ENCODE measurements at regions not wholly inside any gene's neighbourhood (a gene's known extent, or its start where the extent isn't known, plus 50 kb on each side); places are given as distances from the start of the nearest gene placed in this dataset.
"Not testable (repeated sequence)": the region's sequence is repeated elsewhere in the genome, so short reads cannot be mapped to it uniquely, and the experiment has no call there.

DNA sequence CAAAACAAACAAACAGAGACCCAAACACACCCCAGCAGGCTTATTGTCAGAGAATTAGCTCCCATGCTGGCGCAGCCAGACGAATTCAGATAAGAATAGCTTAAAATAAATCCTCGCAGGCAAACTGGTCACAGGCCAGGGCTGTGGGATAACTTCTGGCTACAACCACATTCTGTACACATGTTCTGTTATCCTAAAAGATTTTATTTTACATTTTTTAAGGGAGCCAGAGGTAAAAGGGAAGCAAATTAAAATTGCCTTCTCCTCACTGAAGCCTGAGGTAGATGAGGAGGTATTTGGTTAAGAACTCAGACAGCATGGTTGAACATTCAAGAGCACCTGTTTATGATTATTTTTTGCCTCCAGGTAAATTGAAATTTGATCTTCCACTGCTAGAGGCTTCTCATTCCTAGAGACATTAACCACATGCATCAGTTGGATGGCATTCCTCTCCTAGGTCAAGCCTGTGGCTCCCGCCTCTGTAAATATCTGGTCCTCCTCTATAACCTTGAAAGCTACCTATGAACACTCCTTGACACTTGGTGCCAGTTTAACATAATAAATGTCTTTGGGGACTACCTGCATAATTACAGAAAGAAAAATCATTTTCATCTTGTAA, 190.3 kb downstream of the SATB1 start:
- DNase-seq: no peak

DNA sequence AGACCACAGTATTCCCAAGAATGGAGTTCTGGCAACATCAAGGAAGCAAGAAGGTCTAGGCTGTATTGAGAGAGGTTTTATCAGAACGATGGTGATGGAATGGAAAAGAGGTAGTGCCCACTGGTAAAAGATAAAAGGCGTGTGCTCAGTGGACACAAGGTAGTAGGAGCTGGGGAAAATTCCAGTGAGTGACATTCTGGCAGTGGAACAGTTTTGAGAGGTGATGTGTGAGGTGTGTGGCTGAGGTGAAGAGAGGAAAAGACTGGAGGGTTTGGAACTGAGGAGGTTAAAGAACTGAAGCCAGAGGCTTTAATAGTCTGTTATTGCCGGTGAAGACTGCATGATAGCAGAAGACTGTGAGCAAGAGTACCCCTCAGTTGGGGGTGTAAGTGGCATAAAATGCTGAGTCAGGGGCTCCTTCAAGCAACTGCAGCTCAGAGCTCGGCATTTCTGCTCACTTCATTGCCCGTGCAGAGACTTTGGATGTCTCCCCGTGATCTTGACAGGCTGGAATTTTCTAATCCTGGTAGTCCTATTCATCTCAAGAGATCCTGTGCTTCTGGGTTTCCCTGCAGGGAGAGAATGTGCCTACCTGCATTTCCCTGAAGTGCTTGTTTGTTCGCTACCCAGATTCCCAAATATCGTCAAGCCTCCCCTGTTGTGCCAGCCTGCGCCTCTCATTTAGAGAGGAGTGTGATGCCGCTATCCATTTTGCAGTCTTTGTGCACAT, 191.0 kb downstream of the SATB1 start:
- no peak for DNase-seq

DNA sequence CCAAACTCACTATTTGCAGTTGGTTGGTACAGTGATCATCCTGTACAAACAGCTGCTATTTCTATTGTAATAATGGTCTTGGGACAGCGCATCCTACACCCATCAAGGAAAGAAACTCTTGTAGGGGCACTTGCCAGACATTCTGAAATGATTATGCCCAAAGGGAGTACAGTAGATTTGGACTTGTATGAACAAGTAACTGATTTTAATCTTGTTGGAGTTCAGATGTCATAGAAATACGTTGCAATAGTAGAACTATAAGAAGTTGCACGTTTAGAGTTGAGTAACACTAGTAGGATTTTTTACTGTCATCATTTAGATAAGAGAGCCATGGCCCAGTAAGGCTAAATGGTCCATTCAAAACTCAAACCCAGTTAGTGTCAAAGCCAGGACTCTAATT, 192.8 kb downstream of the SATB1 start:
- DNase-seq: no peak

DNA sequence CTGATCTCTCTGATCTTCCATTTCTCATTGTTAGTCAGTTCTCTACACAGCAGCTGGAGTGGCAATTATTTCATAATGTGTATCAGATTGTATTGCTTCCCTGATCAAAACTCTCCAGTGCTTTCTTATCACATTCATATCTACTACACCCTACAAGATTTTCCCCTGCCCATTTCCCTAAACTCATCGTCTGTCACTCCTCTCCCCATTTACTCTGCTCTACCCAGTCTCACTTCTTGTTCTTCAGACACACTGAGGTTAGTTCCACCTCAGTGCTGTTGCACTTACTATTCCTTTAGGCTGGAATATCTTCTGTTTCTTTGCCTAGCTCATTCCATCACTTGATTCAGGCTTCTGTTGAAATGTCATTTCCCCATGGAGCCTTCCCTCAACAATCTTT, 197.1 kb downstream of the SATB1 start:
- DNase-seq: no peak

DNA sequence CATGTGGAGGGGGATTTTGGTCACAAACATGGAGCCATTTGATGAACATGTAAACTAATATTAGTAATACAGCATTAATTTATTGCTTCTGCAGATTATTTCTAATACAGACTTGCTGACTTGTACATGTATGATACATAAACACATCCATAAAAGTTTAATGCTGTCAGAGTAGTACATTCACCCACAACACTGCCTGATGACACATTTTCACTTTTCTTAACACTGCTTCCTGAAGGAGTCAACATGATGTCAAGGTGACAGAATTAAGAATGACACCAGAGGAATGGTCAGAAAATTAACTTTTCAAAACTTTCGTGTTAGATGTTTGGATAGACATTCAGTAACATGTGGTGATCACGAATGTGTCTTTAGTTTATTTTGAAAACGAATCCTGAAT, 199.4 kb downstream of the SATB1 start:
- DNase-seq: no peak

DNA sequence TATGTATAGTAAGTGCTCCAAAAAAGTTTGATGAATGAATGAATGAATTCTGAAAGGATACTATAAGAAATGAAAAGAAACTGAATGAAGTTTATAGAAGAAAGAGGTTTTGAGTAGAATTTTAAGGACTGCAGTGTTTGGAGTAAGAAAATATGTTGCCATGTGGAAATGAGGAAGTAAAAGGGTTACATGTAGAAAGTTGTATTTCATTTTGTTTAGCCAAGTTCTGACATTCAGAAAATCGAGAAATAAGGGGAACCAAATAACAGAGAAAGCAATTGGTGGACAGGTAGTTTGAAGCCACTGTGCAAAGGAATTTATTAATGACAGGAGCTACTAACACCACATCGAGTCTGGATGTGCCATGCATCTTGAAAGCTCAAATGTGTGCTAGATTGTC, 200.7 kb downstream of the SATB1 start:
- no peak for DNase-seq

DNA sequence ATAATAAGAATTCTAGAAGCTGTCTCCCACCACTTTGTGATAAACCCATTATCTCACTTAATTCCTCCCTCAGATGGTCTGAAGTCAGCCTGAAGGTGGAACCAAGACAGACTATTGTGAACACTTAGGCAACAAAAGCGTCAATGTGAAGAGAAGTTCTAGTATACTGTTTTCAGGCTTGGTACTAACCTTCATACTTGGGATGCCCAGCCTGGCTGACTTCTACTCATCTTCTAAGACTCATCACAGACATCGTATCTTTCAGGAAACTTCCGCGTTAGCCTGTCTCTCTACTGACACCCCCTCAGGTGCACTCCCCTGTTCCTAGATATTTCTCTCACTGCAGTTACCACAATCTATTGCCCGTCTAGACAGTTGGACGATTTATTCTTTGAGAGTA, 201.2 kb downstream of the SATB1 start:
- no peak for DNase-seq

DNA sequence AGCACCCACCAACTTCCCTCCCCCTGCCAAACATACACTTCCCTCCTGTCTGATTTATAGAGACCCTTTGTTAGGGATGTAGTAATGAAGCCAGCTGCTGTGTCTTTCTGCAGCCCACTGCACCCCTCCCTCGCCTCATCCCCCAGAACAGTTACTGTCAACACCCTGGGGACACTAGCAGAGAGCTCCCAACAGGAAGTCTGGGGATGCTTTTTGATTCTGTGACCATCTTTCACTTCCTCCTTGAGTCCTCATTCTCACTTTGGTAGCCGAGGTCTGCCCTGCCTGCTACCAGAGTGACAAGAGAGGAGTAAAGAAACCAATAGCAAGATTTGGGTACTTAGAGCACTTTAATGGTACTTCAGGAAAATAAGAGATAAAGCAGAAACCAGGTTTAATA, 201.6 kb downstream of the SATB1 start:
- no peak for DNase-seq

DNA sequence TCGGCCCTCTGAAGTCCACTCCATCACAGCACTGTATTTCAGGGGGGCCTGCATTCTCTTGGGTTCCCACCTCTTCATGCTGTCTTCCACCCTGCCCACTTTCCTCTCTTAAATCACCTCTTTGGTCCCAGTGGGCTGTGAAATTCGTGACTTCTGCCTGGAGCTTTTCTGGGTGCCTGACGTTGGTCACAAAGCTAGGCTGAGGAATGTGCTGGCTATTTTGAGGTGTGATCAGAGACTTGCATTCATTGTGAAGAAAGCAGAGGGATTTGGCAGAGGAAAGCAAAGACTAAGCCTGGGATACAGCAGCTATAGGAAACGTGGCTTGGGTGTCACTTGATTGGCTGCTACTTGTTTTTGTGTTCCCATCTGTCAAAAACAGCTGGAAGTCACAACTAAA, 202.5 kb downstream of the SATB1 start:
- DNase-seq: no peak

DNA sequence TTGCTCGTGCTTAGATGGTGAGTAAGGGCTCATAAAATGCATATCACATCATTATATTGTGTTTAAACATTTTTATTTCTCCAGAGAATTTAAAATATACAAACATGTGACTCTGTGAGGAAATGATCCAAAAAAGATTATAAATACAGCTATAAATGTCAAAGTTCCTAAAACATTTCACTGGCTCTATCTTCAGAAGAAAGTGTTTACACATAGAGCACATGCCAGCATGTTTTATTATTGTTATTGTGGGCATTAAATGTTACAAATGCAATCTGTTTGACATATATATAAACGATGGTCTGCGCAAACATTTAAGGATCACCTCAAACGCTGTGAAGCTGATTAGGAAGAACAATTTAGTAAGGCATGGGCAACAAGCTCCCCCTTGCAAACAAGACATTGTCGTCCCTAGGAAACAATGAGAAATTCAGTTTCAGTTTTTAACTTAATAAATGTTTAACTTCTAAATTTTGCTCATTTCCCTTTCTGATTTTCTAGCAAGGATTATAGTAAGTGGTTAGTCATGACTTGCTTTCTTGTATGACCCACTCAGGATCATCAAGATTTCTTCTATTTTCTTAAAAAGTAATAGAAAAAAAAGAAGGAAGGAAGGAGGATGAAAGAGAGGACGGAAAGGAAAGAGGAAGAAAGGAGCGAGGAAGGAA, 207.5 kb downstream of the SATB1 start:
- DNase-seq: no peak

DNA sequence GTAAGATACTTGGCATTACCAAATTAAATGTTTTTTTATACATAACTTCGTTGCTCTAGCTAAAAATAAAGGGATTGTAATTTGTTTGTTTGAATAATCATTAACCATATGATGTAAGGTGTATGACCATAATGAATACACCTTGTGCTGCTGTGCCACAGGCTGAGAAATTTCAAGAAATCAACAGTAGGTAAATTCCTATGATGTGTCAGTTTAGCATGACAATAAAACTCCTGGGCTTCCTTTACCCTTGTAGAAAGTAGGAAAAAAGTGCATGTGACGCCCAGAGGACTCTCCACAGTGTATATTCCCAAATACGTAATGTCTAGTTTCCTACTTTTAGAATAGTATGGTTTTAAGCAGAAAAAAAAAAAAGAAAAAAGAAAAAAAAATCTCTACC, 208.1 kb downstream of the SATB1 start:
- no peak for DNase-seq

DNA sequence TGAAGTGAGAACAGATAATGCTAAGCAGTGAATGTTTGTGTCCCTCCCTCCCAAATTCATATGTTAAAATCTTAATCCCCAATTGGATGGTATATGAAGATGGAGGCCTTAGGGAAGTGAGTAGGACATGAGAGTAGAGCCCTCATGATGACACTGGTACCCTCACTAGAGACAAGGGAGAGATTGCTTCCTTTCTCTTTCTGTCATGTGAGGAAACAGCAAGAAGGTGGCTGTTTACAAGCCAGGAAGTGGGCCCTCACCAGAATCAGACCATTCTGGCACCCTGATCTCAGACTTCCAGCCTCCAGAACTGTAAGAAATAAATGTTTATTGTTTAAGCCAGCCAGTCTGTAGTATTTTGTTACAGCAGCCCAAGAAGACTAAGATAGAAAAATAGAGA, 209.5 kb downstream of the SATB1 start:
- no peak for DNase-seq

DNA sequence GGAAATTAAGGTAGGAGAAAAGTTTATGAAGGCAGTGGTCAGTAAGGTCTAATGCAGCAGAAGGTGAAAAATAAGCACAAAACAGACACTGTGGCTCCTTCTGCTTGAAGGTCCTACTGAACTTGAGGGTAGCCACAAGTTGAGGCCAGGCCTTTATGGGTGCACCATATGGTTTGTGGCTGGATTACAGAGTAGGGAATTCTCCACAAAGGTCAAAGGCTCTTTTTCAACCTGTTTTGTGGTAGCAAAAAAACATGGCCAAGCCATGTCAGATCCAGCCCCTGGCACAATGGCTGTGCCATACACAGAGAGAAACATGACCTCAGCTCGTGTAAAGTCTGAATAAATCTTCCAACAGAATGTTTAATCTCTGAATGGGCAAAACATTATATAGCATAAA, 214.0 kb downstream of the SATB1 start:
- DNase-seq: no peak

DNA sequence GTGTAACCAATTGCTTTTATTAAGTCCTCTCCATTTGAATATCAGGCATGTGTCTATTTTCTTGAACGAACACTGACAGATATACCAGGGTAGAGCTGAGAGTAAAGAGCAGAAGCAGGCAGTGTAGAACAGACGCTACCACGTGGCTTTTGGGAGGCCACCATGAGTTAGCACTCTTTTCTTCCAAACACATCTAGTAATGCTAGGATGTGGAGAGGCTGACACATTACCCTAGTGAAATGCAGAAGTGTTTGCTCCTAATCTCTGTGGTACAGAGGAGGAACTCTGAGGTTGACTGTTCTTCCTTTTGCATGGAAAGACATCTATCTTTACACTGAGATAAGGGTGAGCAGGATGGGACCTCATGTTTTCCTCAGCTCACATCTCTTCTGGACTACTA, 216.3 kb downstream of the SATB1 start:
- no peak for DNase-seq

DNA sequence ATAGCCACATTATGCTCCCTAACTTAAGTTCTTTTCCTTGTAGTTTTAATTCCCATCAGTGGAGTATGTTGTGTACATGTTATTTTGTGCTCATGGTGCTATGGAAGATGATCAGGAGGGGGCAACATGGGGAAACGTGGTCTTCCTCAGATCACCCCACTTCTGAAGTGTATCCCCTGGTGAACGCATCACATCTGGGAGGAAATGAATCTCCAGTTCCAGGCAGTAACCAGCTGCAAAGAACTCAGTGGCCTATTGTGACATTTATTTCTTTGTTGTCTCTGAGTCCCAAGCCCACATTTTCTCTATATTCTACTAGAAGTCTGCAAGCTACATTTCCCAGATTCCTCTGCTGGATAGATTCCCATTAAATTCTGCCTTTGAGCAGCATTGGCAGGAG, 217.0 kb downstream of the SATB1 start:
- DNase-seq: no peak

DNA sequence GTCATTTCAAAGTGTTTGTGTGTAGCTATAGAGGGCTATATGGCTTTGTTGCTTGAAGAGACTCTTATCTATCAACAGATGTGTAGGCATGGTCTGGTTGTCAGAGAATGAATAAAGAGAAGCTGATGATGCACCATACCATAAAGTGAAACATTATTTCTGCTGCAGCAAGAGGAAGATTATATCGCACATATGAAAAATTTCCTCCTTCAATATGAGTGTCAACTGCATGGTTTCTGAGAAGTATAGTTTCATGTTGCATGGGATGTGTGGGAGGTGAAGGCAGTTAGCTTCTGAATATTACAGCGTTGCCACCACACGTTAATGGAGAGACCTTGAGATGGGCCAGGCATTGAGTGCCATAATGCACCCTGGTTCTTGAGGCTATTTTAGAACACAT, 217.9 kb downstream of the SATB1 start:
- DNase-seq: no peak

DNA sequence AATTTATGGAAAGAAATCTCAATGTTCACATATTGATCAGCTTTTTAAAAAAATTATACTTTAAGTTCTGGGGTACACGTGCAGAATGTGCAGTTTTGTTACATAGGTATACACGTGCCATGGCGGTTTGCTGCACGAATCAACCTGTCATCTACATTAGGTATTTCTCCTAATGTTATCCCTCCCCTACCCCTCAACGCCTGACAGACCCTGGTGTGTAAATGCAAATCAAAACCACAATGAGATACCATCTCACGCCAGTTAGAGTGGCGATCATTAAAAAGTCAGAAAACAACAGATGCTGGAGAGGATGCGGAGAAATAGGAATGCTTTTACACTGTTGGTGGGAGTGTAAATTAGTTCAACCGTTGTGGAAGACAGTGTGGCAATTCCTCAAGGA, 219.4 kb downstream of the SATB1 start:
- not testable (repeated sequence) for DNase-seq

DNA sequence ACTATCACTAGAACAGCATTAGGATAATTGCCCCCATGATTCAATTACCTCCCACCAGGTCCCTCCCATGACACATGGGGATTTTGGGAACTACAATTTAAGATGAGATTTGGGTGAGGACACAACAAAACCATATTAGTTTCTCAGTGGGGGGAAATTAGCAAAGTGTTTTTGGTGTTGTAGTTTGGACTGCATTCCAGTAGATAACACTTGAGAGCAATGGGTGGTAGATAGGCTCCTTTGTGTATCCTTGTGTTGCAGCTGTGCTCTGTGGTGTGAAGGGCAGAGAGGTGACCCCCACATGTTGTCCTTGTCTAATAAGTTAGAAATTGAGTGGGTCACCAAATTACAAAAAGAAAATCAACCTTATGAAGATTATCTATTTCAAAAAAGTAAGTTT, 223.8 kb downstream of the SATB1 start:
- no peak for DNase-seq

DNA sequence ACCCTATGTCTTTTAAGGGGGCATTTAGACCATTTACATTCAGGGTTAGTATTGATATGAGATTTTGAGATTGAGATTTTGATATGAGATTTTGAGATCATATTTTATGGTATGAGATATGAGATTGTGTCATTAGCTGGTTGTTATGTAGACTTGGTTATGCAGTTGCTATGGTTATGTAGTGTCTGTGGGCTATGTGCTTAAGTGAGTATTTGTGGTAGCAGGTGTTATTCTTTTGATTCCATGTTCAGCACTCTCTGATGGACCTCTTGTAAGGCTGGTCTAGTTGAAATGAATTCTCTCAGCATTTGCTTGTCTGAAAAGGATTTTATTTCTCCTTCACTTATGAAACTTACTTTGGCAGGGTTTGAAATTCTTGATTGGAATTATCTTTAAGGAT, 225.4 kb downstream of the SATB1 start:
- no peak for DNase-seq

DNA sequence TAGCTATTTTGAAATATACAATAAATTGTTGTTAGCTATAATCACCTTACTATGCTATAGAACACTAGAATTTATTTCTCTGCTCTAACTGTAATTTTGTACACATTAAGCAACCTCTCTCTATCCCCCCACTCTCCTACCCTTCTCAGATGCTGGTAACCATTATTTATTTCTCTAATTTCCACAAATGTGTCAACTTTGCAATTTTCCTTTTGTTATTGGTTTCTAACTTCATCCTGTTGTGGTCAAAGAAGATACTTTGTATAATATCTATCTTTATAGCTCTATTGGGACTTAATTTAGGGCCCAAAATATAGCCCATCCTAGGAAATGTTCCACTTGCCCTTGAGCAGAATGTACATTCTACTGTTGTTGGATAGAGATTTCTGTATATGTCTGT, 229.3 kb downstream of the SATB1 start:
- no peak for DNase-seq

DNA sequence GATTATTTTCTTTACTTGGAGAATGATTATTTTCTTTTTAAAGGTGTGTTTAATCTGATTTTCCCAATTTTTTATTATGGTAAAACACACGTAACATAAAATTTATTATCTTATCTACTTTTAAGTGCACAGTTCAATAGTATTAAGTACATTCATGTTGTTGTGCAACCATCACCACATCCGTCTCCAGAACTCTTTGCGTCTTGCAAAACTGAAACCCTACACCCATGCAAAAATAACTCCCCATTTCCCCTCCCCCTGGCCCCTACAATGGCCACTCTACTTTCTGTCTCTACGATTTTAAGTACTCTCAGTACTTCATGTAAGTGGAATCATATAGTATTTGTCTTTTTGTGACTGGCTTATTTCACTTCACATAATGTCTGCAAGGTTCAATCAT, 230.7 kb downstream of the SATB1 start:
- no peak for DNase-seq

DNA sequence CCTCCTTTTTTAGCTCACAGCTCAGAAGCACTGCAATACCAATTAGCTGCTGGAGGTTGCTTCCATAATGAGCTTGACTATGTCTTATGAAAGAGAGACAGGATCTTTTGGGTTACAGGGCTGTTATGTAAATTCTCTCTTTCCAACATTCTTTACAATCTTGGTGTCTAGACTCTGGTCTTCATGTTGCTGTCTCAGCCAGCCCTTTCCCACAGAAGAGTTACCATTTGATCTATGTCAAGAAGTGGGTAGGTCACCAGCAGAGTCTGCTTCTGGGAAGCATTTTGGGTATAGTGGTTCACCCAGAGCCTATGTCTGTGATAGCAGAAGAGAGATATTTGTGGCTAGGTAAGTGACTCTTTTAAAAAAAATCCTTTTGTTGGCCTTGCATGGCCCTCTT, 234.5 kb downstream of the SATB1 start:
- no peak for DNase-seq

DNA sequence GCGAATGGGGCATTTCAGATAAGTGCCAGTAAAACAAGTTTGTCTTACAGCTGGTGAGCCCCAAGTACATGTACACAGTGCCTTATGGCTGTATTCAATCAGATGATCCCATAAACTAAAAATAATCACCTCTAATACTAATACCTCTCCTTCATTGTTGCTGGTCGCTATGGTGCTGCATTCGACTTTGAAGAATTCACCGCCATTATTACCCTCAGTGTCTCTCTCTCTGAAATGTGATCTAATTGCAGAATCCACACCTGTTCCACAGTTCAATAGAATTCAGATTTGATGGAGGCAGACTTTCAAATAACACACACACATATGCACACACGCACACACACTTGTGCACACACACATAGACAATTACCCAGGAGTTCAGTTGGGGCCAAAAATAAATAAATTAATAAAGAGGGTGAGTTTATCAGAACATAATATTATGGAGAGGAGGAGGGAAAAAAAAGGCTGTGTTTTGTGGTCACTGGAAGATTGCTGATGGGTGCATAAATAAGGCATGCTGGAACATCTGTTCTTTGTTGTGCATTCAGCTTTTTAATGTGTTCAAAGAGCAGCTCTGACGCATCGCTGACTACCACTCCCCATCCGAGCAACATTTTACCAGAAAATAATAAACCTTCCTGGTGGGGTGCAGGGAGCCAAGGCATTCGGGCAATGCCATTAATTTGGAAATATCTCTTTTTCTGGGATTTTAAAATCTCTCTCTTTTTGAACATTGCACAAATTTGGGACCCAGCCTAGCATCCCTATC, 235.7 kb downstream of the SATB1 start:
- DNase-seq: no peak

DNA sequence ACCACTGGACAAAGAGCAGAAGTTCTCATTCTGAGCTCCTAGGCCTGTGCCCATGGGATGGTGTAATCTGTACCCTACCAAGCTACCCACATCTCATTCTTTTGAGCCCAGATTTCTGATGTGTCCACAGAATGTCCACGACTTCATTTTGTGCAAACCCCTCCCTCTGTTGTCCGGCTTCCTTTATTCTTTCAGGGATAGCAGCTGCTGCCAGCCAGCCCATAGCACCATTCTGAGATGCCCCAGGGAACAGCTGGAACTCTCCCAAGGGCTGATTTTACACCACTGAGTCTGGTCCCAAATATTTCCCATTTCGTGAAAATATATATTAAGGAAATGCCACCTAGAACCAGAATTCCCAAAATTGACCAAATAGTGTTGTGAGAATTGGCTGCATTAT, 236.6 kb downstream of the SATB1 start:
- DNase-seq: no peak

Measured in DMS 273 treated with DMSO at 0.1 percent for 48 hours (cell line).